Stomach (tissue), 8 donors: ENCODE measurements at regions not wholly inside any gene's neighbourhood (a gene's known extent, or its start where the extent isn't known, plus 50 kb on each side); places are given as distances from the start of the nearest gene placed in this dataset.

Experiments used
- DNase-seq, 2 donors: peaks; one replicate each; pipeline versions ENCODE4 v3.0.0 to v3.0.0-alpha.2; 2013 to 2019
- H3K27ac ChIP-seq, 5 donors: fragments of 200-600 bp in 4 of 5; sonication (generic) in 4 of 5; one replicate each; pipeline ENCODE4 v1.5.1; 2013 to 2019; ENCODE audit warnings: mild to moderate bottlenecking in 1 of 5, moderate library complexity in 1 of 5
- H3K27me3 ChIP-seq, 3 donors: fragments of 200-600 bp; sonication (generic); one replicate each; pipeline ENCODE4 v1.5.1; 2017 to 2019; ENCODE audit warnings: mixed run types in 1 of 3
- H3K36me3 ChIP-seq, 4 donors: fragments of 200-600 bp; sonication (generic); 1 replicate in 3 of 4; 2 replicates in 1 of 4; pipeline ENCODE4 v1.5.1; 2016 to 2019
- H3K4me1 ChIP-seq, 4 donors: fragments of 200-600 bp; sonication (generic); one replicate each; pipeline ENCODE4 v1.5.1; 2016 to 2019
- H3K4me3 ChIP-seq, 4 donors: fragments of 200-600 bp; sonication (generic) in 3 of 4; one replicate each; pipeline ENCODE4 v1.5.1; 2016 to 2019; ENCODE audit warnings: mild to moderate bottlenecking in 1 of 4
- H3K9me3 ChIP-seq, 4 donors: fragments of 200-600 bp; sonication (generic); one replicate each; pipeline ENCODE4 v1.5.1; 2016 to 2019
- EP300 ChIP-seq: sonication (generic); formaldehyde crosslinking; IDR thresholded peaks from one replicate; pipeline ENCODE4 v1.6.1; 2017; ENCODE audit warnings: antibody characterized with exemption
- POLR2A ChIP-seq, 4 donors: fragments of 450-650 bp; IDR thresholded peaks; one replicate each; pipeline ENCODE4 v1.6.1; 2016; ENCODE audit warnings: antibody characterized with exemption in 4 of 4, control low read depth in 2 of 4, mild to moderate bottlenecking in 1 of 4, moderate library complexity in 1 of 4
- POLR2AphosphoS5 ChIP-seq, 3 donors: sonication (generic); formaldehyde crosslinking; IDR thresholded peaks; one replicate each; pipeline ENCODE4 v1.6.1; 2016; ENCODE audit warnings: antibody characterized with exemption in 3 of 3
- WGBS, 5 donors: extraction: QIAGEN DNeasy Blood & Tissue Kit in 3 of 5; methylation state at CpG; one replicate each; pipeline versions ENCODE4 v1.1.5 to v1.1.7; 2013 to 2018; 5-methylcytosine and 5-hydroxymethylcytosine counted together
- intact Hi-C: fragments of 100-400 bp; cut with DNase I; formaldehyde crosslinking; loops from one replicate; pipeline ENCODE4 v1.15.1; 2023; ENCODE audit warnings: low total_unique reads
- TF ChIP-seq, protein P1 (sequence below), 7 experiments: fragments of 450-650 bp in 4 of 7; fragments of 200-600 bp in 3 of 7; sonication (generic) in 3 of 7; IDR thresholded peaks; one replicate each; pipeline ENCODE4 v1.5.1; 2016 to 2019; ENCODE audit warnings: antibody characterized with exemption in 7 of 7, control low read depth in 2 of 7, mild to moderate bottlenecking in 1 of 7
- donor health status: healthy with polysubstance abuse.
- donor health status: Bipolar disorder and iron deficiency.
- donor health status: healthy.

DNA sequence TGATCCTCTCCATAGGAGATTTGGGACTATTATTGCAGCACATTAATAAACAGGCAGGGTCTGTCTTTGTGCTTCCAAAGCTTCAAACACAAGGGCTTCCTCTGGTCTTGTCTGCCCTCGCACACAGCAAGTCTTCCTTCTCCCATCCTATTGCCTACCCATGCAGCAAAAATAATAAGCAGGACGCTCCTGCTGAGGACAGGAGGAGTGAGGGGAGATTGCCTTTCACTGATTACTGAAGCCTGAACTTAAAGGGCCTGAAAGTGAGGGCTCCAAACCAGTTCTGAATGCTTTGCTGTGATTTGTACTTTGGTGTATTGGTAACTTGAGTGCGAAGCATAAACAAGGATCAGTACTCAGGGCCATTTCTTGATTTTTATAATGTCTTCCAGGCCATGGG, 197.6 kb upstream of the XYLT1 start:
- H3K27me3 ChIP-seq: no peaks in the 10 kb centered on the region
- 63 to 83% (median 64%) methylated on average over 3 of the region's 3 CpGs for WGBS, 5 donors
- intact Hi-C loops: no loop called here
- no peaks in the 10 kb centered on the region for H3K36me3 ChIP-seq
- no peak overlapping the region for H3K4me3 ChIP-seq
- TF ChIP-seq, protein P1, sequence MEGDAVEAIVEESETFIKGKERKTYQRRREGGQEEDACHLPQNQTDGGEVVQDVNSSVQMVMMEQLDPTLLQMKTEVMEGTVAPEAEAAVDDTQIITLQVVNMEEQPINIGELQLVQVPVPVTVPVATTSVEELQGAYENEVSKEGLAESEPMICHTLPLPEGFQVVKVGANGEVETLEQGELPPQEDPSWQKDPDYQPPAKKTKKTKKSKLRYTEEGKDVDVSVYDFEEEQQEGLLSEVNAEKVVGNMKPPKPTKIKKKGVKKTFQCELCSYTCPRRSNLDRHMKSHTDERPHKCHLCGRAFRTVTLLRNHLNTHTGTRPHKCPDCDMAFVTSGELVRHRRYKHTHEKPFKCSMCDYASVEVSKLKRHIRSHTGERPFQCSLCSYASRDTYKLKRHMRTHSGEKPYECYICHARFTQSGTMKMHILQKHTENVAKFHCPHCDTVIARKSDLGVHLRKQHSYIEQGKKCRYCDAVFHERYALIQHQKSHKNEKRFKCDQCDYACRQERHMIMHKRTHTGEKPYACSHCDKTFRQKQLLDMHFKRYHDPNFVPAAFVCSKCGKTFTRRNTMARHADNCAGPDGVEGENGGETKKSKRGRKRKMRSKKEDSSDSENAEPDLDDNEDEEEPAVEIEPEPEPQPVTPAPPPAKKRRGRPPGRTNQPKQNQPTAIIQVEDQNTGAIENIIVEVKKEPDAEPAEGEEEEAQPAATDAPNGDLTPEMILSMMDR (IDR thresholded peaks at IDR 0.05): no peak
- TF ChIP-seq EP300 (no peak), POLR2AphosphoS5 (IDR thresholded peaks at IDR 0.05) (no peak), POLR2A (IDR thresholded peaks at IDR 0.05) (no peak)
- H3K9me3 ChIP-seq: no peaks in the 10 kb centered on the region
- DNase-seq: no peak
- no peak overlapping the region for H3K27ac ChIP-seq
- no peaks in the 10 kb centered on the region for H3K4me1 ChIP-seq

DNA sequence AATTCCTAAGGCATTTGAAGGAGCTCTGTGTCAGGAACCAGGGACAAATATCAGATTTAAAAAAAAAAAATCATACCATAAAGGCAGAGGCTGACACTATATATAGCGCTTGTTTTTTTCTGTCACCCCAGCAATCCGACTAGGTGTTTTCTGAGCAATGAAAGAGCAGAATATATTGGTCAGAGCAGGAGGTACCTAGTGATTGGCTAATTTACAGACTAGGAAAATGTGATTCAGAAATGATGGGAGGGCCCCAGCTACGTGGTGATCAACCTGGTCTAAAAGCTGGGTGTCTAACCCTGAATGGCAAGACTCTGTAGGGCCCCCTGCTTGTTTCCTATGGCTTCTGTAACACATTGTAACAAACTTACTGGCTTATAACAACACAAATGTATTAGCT, 195.5 kb upstream of the XYLT1 start:
- TF ChIP-seq EP300: no peak
- no peak for TF ChIP-seq POLR2AphosphoS5 (IDR thresholded peaks at IDR 0.05)
- Histone ChIP-seq H3K27ac (no peak overlapping the region), H3K36me3 (no peaks in the 10 kb centered on the region), H3K4me1 (no peaks in the 10 kb centered on the region), H3K9me3 (no peaks in the 10 kb centered on the region), H3K4me3 (no peak overlapping the region), H3K27me3 (peaks cover 0 to 2% (median 0%) of the 10 kb centered on the region in 3 donors)
- intact Hi-C loops: no loop called here
- no peak for DNase-seq
- 67 to 82% (median 75%) methylated on average over 3 of the region's 3 CpGs for WGBS, 5 donors

DNA sequence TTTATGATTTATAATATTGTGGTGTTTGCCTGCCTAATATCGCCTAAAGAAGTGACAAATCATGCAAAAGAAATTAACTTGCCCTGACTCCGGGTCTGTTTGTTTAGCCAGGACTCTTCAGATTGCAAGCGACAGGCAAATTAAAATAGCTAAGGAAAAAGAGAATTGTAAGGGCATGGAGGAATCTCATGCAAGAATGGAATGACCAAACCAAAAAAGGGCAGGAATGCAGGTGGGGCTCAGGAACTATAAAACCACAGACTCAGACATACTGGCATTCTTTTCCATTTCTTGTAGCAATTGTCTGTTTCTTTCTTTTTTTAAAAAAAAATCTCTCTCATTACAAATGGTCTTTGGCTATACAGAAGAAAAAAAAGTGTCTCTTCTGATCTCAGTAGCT, 188.1 kb upstream of the XYLT1 start:
- Histone ChIP-seq H3K36me3 (no peaks in the 10 kb centered on the region), H3K9me3 (no peaks in the 10 kb centered on the region), H3K27ac (no peak overlapping the region), H3K4me3 (no peak overlapping the region), H3K4me1 (no peaks in the 10 kb centered on the region), H3K27me3 (peaks cover 0 to 14% (median 0%) of the 10 kb centered on the region in 3 donors)
- no peak for DNase-seq
- WGBS, 5 donors: 44 to 68% (median 58%) methylated on average over 3 of the region's 3 CpGs
- intact Hi-C loops: no loop called here
- no peak for TF ChIP-seq EP300
- no peak for TF ChIP-seq POLR2A (IDR thresholded peaks at IDR 0.05)
- no peak for TF ChIP-seq POLR2AphosphoS5 (IDR thresholded peaks at IDR 0.05)
- TF ChIP-seq, protein P1 (IDR thresholded peaks at IDR 0.05): no peak

DNA sequence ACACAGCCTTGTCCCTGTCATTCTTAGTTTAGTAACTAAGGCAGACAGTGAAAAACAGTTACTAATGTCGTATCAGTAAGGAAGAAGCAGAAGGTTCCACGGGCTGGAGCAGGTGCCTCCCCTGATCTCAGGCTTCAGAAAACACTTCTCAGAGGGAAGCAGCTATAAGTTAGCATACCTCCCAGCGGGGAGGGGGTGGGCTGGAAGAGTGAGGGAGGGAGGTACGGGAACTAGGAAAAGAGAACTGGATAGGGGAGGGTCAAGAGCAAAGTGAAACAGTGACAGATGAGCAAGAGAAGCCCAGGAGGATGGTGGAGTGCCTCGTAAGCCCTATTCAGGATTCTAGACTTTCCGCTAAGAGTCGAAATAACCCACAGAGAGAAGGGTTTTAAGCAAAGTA, 186.3 kb upstream of the XYLT1 start:
- Histone ChIP-seq H3K4me1 (no peaks in the 10 kb centered on the region), H3K27ac (no peak overlapping the region), H3K4me3 (no peak overlapping the region), H3K36me3 (no peaks in the 10 kb centered on the region), H3K9me3 (no peaks in the 10 kb centered on the region), H3K27me3 (peaks cover 0 to 24% (median 0%) of the 10 kb centered on the region in 3 donors)
- WGBS, 5 donors: 42 to 46% (median 44%) methylated on average over 7 of the region's 7 CpGs
- intact Hi-C loops: no loop called here
- DNase-seq: no peak
- TF ChIP-seq, protein P1 (IDR thresholded peaks at IDR 0.05): no peak
- TF ChIP-seq POLR2A (IDR thresholded peaks at IDR 0.05) (no peak), POLR2AphosphoS5 (IDR thresholded peaks at IDR 0.05) (no peak), EP300 (no peak)

DNA sequence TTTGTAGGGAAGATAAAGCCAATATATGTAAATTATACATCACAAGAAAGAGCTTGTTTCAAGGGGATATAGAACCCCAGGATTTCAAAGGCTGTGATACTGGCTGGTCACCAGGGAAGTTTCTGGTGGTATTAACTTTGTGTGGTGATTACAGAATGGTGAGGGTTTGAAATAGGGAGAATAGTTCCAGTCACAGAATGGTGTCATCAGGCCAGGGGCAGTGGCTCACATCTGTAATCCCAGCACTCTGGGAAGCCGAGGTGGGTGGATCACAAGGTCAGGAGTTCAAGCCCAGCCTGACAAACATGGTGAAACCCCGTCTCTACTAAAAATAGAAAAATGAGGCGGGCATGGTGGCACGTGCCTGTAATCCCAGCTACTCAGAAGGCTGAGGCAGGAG, 183.8 kb upstream of the XYLT1 start:
- H3K9me3 ChIP-seq: no peaks in the 10 kb centered on the region
- no peaks in the 10 kb centered on the region for H3K36me3 ChIP-seq
- H3K27ac ChIP-seq: no peak overlapping the region
- DNase-seq: no peak
- WGBS, 5 donors: 42 to 63% (median 51%) methylated on average over 4 of the region's 4 CpGs
- intact Hi-C loops: no loop called here
- TF ChIP-seq POLR2A (IDR thresholded peaks at IDR 0.05): no peak
- H3K27me3 ChIP-seq: peaks cover 0 to 34% (median 0%) of the 10 kb centered on the region in 3 donors
- no peaks in the 10 kb centered on the region for H3K4me1 ChIP-seq
- H3K4me3 ChIP-seq: no peak overlapping the region
